GM18907 (cell line): ENCODE measurements at regions not wholly inside any gene's neighbourhood (a gene's known extent, or its start where the extent isn't known, plus 50 kb on each side); places are given as distances from the start of the nearest gene placed in this dataset.
"Not testable (repeated sequence)": the region's sequence is repeated elsewhere in the genome, so short reads cannot be mapped to it uniquely, and the experiment has no call there.

Experiments used
- ATAC-seq: cut with Tn5 transposase; IDR thresholded peaks from one replicate; pipeline ENCODE4 v1.9.1; 2021; ENCODE audit warnings: mild to moderate bottlenecking, moderate library complexity; ENCODE audit not compliant: unreplicated experiment

- ATAC-seq, result not testable (repeated sequence)
Measured at GRCh38 chr4:13761581-13761980, 134.1 kb upstream of the BOD1L1 start.

GRCh38 chr4:13762130-13762529 is 134.6 kb upstream of the BOD1L1 start:
- no peak for ATAC-seq

GRCh38 chr4:13763707-13764106 is 136.2 kb upstream of the BOD1L1 start:
- no peak for ATAC-seq

- no peak for ATAC-seq
Measured at GRCh38 chr4:13765539-13765938, 138.0 kb upstream of the BOD1L1 start.

- no peak for ATAC-seq
Measured at GRCh38 chr4:13766761-13767540, 139.4 kb upstream of the BOD1L1 start.

- no peak for ATAC-seq
Measured at GRCh38 chr4:13777341-13777740, 149.8 kb upstream of the BOD1L1 start.

GRCh38 chr4:13778367-13778766 is 150.8 kb upstream of the BOD1L1 start:
- ATAC-seq, result no peak

GRCh38 chr4:13782231-13782630 is 154.7 kb upstream of the BOD1L1 start:
- ATAC-seq, result no peak

- no peak for ATAC-seq
Measured at GRCh38 chr4:13783800-13784411, 156.4 kb upstream of the BOD1L1 start.

GRCh38 chr4:13793020-13793710 is 165.6 kb upstream of the BOD1L1 start:
- no peak for ATAC-seq

GRCh38 chr4:13794819-13795565 is 167.5 kb upstream of the BOD1L1 start:
- no peak for ATAC-seq

- no peak for ATAC-seq
Measured at GRCh38 chr4:13797061-13797460, 169.5 kb upstream of the BOD1L1 start.

- no peak for ATAC-seq
Measured at GRCh38 chr4:13815231-13815630, 187.7 kb upstream of the BOD1L1 start.

- no peak for ATAC-seq
Measured at GRCh38 chr4:13816472-13816871, 188.9 kb upstream of the BOD1L1 start.

- ATAC-seq, result no peak
Measured at GRCh38 chr4:13821522-13821921, 194.0 kb upstream of the BOD1L1 start.

GRCh38 chr4:13825822-13826221 is 198.3 kb upstream of the BOD1L1 start:
- not testable (repeated sequence) for ATAC-seq

GRCh38 chr4:13829457-13829856 is 201.9 kb upstream of the BOD1L1 start:
- ATAC-seq, result no peak

- no peak for ATAC-seq
Measured at GRCh38 chr4:13830449-13830848, 202.9 kb upstream of the BOD1L1 start.

- ATAC-seq, result no peak
Measured at GRCh38 chr4:13833171-13833804, 205.8 kb upstream of the BOD1L1 start.

GRCh38 chr4:13836946-13837912 is 209.7 kb upstream of the BOD1L1 start:
- no peak for ATAC-seq
